Pancreas (tissue), 10 donors: ENCODE measurements at regions not wholly inside any gene's neighbourhood (a gene's known extent, or its start where the extent isn't known, plus 50 kb on each side); places are given as distances from the start of the nearest gene placed in this dataset.

Experiments used
- ATAC-seq, 4 donors: fragments of 200-7000 bp; cut with Tn5 transposase; one replicate each; pipeline versions ENCODE4 v1.8.0 to v1.9.1; 2020; ENCODE audit warnings: mild to moderate bottlenecking in 4 of 4, moderate library complexity in 4 of 4
- DNase-seq, 6 donors: peaks; one replicate each; pipeline ENCODE4 v3.0.0-alpha.2; 2020
- FAIRE-seq: peaks from 2 replicates; lab custom pipeline; 2012; peaks lifted over from hg19 to GRCh38; lab: Jason Lieb, UNC
- H3K27ac ChIP-seq, 4 donors: fragments of 200-600 bp; sonication (generic); 1 replicate in 3 of 4; 2 replicates in 1 of 4; pipeline versions ENCODE4 v1.5.0 to v1.8.0; 2020
- H3K27me3 ChIP-seq, 4 donors: fragments of 200-600 bp; one replicate each; pipeline ENCODE4 v1.8.0; 2021
- H3K36me3 ChIP-seq, 3 donors: fragments of 200-600 bp; sonication (generic) in 1 of 3; one replicate each; pipeline versions ENCODE4 v1.5.0 to v1.8.0; 2020 to 2021
- H3K4me1 ChIP-seq, 3 donors: fragments of 200-600 bp; one replicate each; pipeline ENCODE4 v1.8.0; 2021
- H3K4me3 ChIP-seq, 4 donors: fragments of 200-600 bp; sonication (generic) in 2 of 4; one replicate each; pipeline versions ENCODE4 v1.5.0 to v1.8.0; 2020 to 2021
- H3K9me3 ChIP-seq, 4 donors: fragments of 200-600 bp; one replicate each; pipeline ENCODE4 v1.8.0; 2021
- CTCF ChIP-seq, 4 donors: fragments of 200-600 bp; sonication (generic) in 3 of 4; IDR thresholded peaks; one replicate each; pipeline versions ENCODE4 v1.5.0 to v1.8.0; 2021; ENCODE audit warnings: antibody characterized with exemption in 4 of 4
- WGBS, 2 donors: extraction: QIAGEN DNeasy Blood & Tissue Kit; methylation state at CpG; one replicate each; pipeline ENCODE4 v1.1.7; 2013; 5-methylcytosine and 5-hydroxymethylcytosine counted together
- intact Hi-C, 3 donors: fragments of 100-400 bp; cut with DNase I; formaldehyde crosslinking; loops; one replicate each; pipeline versions ENCODE4 v1.11.1 to v1.14.2; 2022
- donor health status: healthy with polysubstance abuse.
- donor health status: DM: no; HTN: no; CAD: no; lungs with moderate emphysema.
- donor health status: DM: no; HTN: no; CAD: no.
- donor health status: control.
- donor health status: control.
- donor health status: Bipolar disorder and iron deficiency.
- donor health status: DM: yes; HTN: yes; CAD: no.
- donor health status: DM: no; HTN: no; CAD: no.
- donor health status: DM: no; HTN: no; CAD: no.
- donor health status: DM: yes; HTN: yes; CAD: no.

GRCh38 chr1:239283216-239283615 is 103.2 kb upstream of the CHRM3 start:
- FAIRE-seq (no peak), ATAC-seq (no peak), DNase-seq (no peak)
- no peaks in the 10 kb centered on the region for H3K9me3 ChIP-seq
- no peak overlapping the region for H3K4me3 ChIP-seq
- WGBS, 2 donors = 65 to 69% methylated on average over 6 of the region's 6 CpGs
- TF ChIP-seq CTCF (IDR thresholded peaks at IDR 0.05) = no peak
- no peaks in the 10 kb centered on the region for H3K27me3 ChIP-seq
- no peaks in the 10 kb centered on the region for H3K4me1 ChIP-seq
- H3K27ac ChIP-seq = no peak overlapping the region
- intact Hi-C loops = no loop called here
- no peaks in the 10 kb centered on the region for H3K36me3 ChIP-seq

- no peaks in the 10 kb centered on the region for H3K9me3 ChIP-seq
- ATAC-seq = no peak
- H3K4me1 ChIP-seq = no peaks in the 10 kb centered on the region
- H3K36me3 ChIP-seq = no peaks in the 10 kb centered on the region
- no peak for DNase-seq
- 28 to 34% methylated on average over 3 of the region's 3 CpGs for WGBS, 2 donors
- intact Hi-C loops = no loop called here
- H3K4me3 ChIP-seq = no peak overlapping the region
- no peaks in the 10 kb centered on the region for H3K27me3 ChIP-seq
- no peak overlapping the region for H3K27ac ChIP-seq
- TF ChIP-seq CTCF (IDR thresholded peaks at IDR 0.05) = no peak
- no peak for FAIRE-seq
Observed at GRCh38 chr1:239282411-239282810, 104.0 kb upstream of the CHRM3 start.

DNA sequence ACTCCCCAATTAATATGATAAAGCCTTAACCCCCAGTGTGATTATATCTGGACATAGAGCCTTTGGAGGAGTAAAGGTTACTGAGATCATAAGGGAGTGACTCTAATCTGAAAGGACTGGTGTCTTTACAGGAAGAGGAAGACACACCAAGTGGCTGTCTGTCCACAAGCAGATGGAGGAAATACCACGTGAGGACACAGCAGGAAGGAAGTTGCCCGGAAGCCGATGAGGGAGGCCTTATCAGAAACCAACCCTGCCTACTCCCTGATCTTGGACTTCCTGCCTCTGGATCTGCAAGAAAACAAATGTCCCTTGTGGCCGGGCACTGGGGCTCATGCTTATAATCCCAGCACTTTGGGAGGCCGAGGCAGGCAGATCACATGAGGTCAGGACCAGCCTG is 110.3 kb upstream of the CHRM3 start:
- TF ChIP-seq CTCF (IDR thresholded peaks at IDR 0.05) = no peak
- H3K4me1 ChIP-seq = no peaks in the 10 kb centered on the region
- H3K9me3 ChIP-seq = no peaks in the 10 kb centered on the region
- 79 to 88% methylated on average over 5 of the region's 5 CpGs for WGBS, 2 donors
- no peak overlapping the region for H3K4me3 ChIP-seq
- no peak for ATAC-seq
- no peak for DNase-seq
- H3K27ac ChIP-seq = no peak overlapping the region
- intact Hi-C loops = no loop called here
- H3K36me3 ChIP-seq = no peaks in the 10 kb centered on the region
- FAIRE-seq = no peak
- no peaks in the 10 kb centered on the region for H3K27me3 ChIP-seq

DNA sequence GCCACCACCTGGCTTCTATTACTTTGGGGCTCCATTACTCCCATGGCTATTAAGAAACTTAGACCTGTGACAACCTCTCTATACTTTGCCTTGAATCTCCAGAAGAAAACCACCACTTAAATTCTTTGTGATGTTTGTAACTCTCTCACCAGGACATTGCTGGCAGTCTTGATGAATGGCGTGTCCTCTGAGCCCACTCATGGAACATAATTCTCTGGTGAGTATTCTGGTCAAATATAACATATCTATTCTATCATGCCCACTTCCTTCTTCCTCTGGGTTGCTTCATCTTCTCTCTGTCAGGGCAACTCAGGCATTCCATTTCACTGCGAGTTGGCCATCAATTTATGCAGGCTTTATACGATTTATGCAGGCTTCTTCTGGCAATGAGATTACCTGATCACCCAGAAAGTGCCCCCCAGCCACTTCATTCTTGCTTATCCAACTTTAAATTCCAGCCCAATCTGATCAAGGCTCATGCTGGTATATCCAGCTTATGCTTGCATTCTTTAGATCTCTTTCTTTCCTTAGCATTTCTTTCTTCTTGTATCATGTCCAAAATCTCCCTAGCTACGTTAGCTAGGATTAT is 112.0 kb upstream of the CHRM3 start:
- intact Hi-C loops = no loop called here
- 73 to 76% methylated on average over 4 of the region's 4 CpGs for WGBS, 2 donors
- FAIRE-seq = no peak
- Histone ChIP-seq H3K9me3 (no peaks in the 10 kb centered on the region), H3K27me3 (no peaks in the 10 kb centered on the region), H3K4me1 (no peaks in the 10 kb centered on the region), H3K36me3 (no peaks in the 10 kb centered on the region), H3K4me3 (no peak overlapping the region), H3K27ac (no peak overlapping the region)
- no peak for DNase-seq
- no peak for TF ChIP-seq CTCF (IDR thresholded peaks at IDR 0.05)
- ATAC-seq = no peak

- no peaks in the 10 kb centered on the region for H3K27me3 ChIP-seq
- no peaks in the 10 kb centered on the region for H3K4me1 ChIP-seq
- intact Hi-C loops = no loop called here
- DNase-seq (no peak), ATAC-seq (no peak), FAIRE-seq (no peak)
- TF ChIP-seq CTCF (IDR thresholded peaks at IDR 0.05) = no peak
- no peaks in the 10 kb centered on the region for H3K9me3 ChIP-seq
- H3K4me3 ChIP-seq = no peak overlapping the region
- H3K36me3 ChIP-seq = no peaks in the 10 kb centered on the region
- WGBS, 2 donors = 89 to 93% methylated on average over 5 of the region's 5 CpGs
- H3K27ac ChIP-seq = no peak overlapping the region
Observed at GRCh38 chr1:239270509-239270908, 115.9 kb upstream of the CHRM3 start.
